Astrocyte (in vitro differentiated cells and primary cell): ENCODE measurements at regions not wholly inside any gene's neighbourhood (a gene's known extent, or its start where the extent isn't known, plus 50 kb on each side); places are given as distances from the start of the nearest gene placed in this dataset.

ENCODE experiments used
- CTCF ChIP-seq: IDR thresholded peaks from 2 replicates; pipeline ENCODE4 v1.5.1; 2011; ENCODE audit warnings: low read depth, mild to moderate bottlenecking, inconsistent platforms, low read length, moderate library complexity; ENCODE audit not compliant: insufficient read depth
- EZH2 ChIP-seq: IDR thresholded peaks from 2 replicates; pipeline ENCODE4 v1.6.1; 2012; ENCODE audit warnings: mild to moderate bottlenecking, low read length, inconsistent platforms; ENCODE audit not compliant: insufficient read depth

GRCh38 chr1:218503102-218503501, 158.0 kb downstream of the TGFB2 start:
- TF ChIP-seq CTCF (no peak), EZH2 (no peak)
